HG02798 (cell line): ENCODE measurements at regions not wholly inside any gene's neighbourhood (a gene's known extent, or its start where the extent isn't known, plus 50 kb on each side); places are given as distances from the start of the nearest gene placed in this dataset.
"Not testable (repeated sequence)": the region's sequence is repeated elsewhere in the genome, so short reads cannot be mapped to it uniquely, and the experiment has no call there.

Experiments
- ATAC-seq: cut with Tn5 transposase; IDR thresholded peaks from one replicate; pipeline ENCODE4 v1.9.1; 2021; ENCODE audit warnings: mild to moderate bottlenecking; ENCODE audit not compliant: unreplicated experiment, poor library complexity

GRCh38 chr1:37360011-37360410 is 114.4 kb upstream of the ZC3H12A start:
- no peak for ATAC-seq

DNA sequence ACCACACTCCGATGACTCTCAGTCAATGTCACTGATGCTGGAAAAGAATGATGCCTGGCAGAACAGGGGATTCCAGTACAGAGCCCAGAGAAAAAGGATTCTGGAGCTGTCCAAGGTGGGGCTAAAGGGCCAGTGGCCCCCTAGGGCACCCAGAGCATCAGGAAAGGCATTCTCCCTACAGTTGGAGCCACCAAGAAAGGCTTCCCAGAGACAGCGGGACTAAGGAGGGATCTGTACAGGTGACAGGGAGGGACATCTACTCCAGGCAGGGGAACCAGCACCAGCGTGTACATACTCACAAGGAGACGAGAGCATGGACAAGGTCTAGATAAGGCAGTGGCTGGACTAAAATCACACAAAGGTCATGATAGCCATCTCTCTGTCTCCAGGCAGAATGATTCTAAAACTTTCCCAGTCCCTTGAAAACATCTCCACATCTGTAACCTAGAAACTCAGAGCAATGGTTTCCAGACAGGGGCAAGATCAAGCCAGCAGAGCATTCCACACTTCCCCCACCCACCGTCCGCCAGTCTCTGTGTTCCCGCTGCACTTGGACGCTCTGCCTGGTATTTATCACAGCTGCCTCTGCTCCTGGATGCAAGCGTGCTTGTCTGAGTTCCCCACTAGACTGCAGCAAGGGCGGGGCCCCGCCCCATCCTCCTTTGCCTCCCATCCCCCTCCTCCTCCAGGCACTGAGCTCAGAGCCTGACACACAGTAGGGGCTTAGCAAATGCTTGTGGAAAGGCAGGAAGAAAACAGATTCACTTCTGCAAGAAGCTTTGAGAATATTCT is 111.6 kb upstream of the ZC3H12A start:
- ATAC-seq: no peak

- no peak for ATAC-seq
Measured at GRCh38 chr1:37363535-37363934, 110.8 kb upstream of the ZC3H12A start.

DNA sequence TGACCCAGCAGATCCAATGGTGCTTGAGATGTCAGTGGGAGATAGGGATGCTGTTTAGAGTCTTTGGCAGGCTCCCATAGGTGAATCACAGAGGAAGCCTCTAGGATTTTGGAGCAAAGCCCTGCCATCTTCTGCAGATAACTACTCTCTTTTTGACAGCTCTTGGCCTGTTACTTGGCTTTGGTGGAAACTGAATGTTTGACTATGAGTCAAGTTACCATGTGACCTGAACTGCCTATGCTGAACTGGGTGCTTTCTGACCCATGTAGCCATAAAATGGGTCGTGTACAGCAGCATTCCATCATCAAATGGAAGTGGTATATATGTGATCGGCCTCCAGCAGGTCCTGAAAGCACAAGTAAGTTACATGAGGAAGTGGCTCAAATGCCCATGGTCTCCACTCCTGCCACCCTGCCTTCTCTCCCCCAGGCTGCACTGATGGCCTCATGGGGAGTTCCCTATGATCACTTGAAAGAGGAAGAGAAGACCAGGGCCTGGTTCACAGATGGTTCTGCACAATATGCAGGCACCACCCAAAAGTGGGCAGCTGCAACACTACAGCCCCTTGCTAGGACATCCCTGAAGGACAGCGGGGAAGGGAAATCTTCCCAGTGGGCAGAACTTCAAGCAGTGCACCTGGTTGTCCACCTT is 105.6 kb upstream of the ZC3H12A start:
- not testable (repeated sequence) for ATAC-seq

GRCh38 chr1:37372302-37372701 is 102.1 kb upstream of the ZC3H12A start:
- no peak for ATAC-seq

GRCh38 chr1:37372711-37373110 is 101.7 kb upstream of the ZC3H12A start:
- ATAC-seq: no peak

GRCh38 chr1:37373413-37373812 is 101.0 kb upstream of the ZC3H12A start:
- no peak for ATAC-seq

- ATAC-seq: not testable (repeated sequence)
Measured at GRCh38 chr1:37380546-37380945, 93.8 kb upstream of the ZC3H12A start.

DNA sequence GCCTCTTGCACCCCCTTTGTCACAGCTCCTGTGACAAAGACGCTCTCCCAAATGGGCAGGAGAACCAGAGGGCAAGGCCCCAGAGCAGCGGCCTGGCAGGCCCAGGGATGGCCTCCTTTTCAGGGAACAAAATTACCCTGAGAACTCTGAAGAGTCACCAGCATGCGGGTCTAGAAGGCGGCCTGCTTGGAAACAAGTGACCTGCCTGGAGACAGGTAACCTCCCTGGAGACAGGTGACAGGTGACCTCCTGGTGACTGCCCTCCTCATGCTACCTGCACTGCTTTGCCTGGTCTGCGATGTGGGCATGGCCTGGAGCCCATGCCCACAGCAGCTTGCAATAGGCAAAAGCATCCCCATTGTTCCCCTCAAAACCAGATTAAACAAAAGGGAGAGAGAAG is 86.5 kb upstream of the ZC3H12A start:
- ATAC-seq: no peak

DNA sequence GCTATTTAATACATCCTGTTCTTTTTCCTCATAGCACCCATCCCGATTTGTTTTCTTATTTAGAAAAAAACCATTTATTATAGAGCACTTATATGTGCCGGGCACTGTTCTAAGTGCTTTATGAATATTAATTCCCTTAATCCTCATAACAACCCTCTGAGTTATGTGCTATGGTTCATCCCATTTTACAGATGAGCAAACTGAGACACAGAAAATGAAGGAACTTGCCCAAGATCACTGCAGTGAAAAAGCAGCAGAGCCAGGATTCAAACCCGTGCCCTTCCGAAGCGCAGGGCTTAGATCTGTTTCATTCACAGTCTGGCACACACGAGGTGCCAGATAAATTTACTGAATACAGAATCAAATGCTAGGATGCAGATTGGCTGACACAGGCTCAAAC is 85.1 kb upstream of the ZC3H12A start:
- ATAC-seq: no peak

DNA sequence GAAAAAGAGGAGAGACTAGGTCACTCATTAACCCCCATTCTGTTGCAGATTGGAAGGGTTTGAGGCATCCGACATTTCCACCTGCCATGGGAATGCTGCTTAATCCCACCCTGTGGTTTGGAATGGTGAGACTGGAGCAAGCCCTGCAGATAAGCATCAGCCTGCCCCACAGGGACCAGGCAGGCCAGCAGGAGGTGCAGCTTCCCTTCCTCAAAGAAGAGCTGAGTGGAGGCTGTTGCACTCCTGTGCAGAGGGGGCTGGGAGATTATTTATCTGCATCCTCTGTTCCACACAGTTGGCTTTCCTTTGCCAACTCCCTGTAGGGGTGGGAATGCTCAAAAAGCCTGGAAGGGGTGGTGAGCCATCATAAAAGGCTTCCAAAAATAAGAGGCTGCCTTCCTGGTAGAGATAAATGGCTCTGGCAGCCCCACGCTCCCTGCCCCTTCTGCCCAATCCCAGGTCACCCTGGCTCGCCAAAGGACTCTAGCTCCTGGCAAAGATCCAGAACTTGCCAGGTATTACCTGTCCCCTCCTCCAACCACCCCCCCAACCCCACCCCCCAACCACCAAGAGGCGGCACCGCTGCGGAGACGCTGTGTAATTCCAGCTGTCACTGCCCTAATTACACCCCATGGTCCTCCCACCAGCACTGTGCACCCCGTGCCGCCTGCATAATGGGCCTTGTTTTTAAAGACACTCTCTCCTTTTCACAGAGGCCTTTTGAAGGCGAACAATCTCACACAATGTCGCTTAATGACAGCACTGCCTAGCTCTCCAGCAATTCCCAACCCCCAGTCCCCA is 83.0 kb upstream of the ZC3H12A start:
- ATAC-seq: no peak

DNA sequence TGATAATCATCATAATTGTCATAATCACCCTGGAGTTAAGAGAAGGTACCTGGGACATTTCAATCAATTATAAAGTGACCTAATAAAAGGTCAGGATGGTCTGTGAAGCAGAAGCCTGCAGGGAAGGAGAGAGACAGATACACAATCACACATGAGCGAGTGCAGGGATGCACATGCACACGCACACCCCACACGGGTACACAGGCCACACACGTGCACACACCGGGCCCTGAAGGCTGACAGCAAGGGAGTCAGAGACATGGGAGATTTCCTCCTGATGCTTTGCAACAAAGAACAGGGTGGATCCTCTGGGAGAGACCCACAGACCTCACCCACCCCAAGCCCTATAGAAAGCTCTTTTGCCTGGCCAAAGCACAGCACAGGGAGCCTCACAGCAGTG is 82.3 kb upstream of the ZC3H12A start:
- ATAC-seq: no peak

GRCh38 chr1:37393173-37394120 is 80.9 kb upstream of the ZC3H12A start:
- ATAC-seq: no peak

GRCh38 chr1:37394574-37395464 is 79.6 kb upstream of the ZC3H12A start:
- ATAC-seq: no peak

DNA sequence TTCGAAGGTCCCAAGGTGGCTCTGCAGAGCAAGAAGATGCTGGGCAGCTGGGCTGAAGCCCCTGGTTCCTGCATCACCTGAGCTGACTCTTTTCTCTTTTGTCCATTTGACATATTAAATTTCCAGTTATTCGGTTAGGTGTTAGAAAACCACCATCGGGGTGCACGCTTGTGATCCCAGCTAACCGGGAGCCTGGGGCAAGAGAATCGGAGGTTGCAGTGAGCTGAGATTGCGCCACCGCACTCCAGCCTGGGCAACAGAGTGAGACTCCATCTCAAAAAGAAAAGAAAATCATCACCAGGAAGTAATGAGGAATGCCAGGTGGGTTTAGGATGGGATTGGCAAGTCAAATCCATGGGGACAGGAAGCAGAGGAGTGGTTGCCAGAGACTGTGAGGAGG is 76.3 kb upstream of the ZC3H12A start:
- no peak for ATAC-seq

DNA sequence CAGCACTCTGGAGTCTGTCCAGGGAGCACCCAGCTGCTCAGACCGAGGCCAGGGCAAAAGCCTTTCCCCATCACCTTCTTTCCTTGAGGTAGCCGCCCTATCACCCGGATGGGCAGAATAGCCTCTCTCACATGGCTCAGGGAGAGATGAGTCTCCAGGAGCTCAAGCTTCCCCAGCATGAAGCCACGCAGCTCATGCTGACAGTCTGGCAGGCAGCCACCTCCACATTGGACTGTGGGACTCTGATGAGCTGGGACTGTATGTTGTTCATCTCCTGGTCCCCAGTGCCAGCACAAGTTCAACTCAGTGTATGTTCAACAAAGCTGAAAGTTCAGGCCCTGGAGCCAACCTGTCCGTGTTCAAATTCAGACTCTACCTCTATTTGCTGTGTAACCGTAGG is 75.2 kb upstream of the ZC3H12A start:
- no peak for ATAC-seq

DNA sequence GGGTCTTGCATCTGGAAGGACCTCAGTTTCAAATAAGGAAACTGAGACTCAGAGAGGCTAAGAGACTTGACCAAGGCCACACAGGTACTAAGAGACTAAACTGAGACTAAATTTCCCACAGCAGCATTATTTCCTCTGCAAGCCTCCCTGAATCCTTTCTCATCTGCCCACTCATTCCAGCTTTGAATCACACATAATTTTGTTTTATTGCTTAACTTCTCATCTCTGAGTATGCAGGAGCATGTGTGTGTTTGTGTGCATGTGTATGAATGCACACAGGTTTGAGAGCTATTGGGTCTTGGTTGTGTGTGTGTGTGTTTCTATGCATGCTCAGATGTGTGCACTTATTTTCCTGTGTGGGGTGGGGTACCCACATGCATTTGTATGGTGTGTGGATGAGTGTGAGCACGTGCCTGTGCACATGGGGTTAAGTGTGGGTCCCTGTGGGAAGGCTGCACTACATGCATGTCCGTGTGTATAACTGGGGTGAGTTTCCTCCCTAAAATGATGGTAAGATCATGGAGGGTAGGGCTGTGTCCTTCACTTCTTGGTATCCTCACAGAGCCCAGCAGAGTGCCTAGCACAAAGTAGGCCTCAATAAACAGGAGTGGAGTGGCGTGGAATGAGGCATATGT is 74.4 kb upstream of the ZC3H12A start:
- no peak for ATAC-seq

- no peak for ATAC-seq
Measured at GRCh38 chr1:37400466-37401225, 73.7 kb upstream of the ZC3H12A start.
